ENCODE measurements at regions not wholly inside any gene's neighbourhood (a gene's known extent, or its start where the extent isn't known, plus 50 kb on each side); places are given as distances from the start of the nearest gene placed in this dataset.

GRCh38 chr19:28257396-28257795, 955.6 kb downstream of the UQCRFS1 start:
- Histone ChIP-seq H3K9me3 (ENCODE audit: control insufficient read depth in 1 of 2, low read length in 2 of 2) (peaks cover 9 to 13% of the 10 kb centered on the region in 2 donors), H3K4me3 (ENCODE audit: low read depth in 1 of 2, low read length in 2 of 2) (no peak overlapping the region), H3K27me3 (ENCODE audit: control insufficient read depth in 1 of 2, insufficient read depth in 2 of 2, low read length in 2 of 2) (no peaks in the 10 kb centered on the region), H3K36me3 (ENCODE audit: control insufficient read depth in 1 of 2, insufficient read depth in 2 of 2, low read length in 2 of 2) (no peaks in the 10 kb centered on the region), H3K9ac (ENCODE audit: low read depth in 1 of 2, low read length in 2 of 2) (no peak overlapping the region), H3K27ac (ENCODE audit: low read depth, low read length) (no peak overlapping the region), H3K4me1 (ENCODE audit: control insufficient read depth in 1 of 2, insufficient read depth in 2 of 2, low read length in 2 of 2) (no peaks in the 10 kb centered on the region)

GRCh38 chr19:28247243-28247642, 965.7 kb downstream of the UQCRFS1 start:
- H3K4me3 ChIP-seq (ENCODE audit: low read depth in 1 of 2, low read length in 2 of 2) = no peak overlapping the region
- no peak overlapping the region for H3K27ac ChIP-seq (ENCODE audit: low read depth, low read length)
- no peaks in the 10 kb centered on the region for H3K27me3 ChIP-seq (ENCODE audit: control insufficient read depth in 1 of 2, insufficient read depth in 2 of 2, low read length in 2 of 2)
- peaks cover 16 to 19% of the 10 kb centered on the region in 2 donors for H3K9me3 ChIP-seq (ENCODE audit: control insufficient read depth in 1 of 2, low read length in 2 of 2)
- no peaks in the 10 kb centered on the region for H3K4me1 ChIP-seq (ENCODE audit: control insufficient read depth in 1 of 2, insufficient read depth in 2 of 2, low read length in 2 of 2)
- H3K36me3 ChIP-seq (ENCODE audit: control insufficient read depth in 1 of 2, insufficient read depth in 2 of 2, low read length in 2 of 2) = no peaks in the 10 kb centered on the region
- H3K9ac ChIP-seq (ENCODE audit: low read depth in 1 of 2, low read length in 2 of 2) = no peak overlapping the region

- no peaks in the 10 kb centered on the region for H3K36me3 ChIP-seq (ENCODE audit: control insufficient read depth in 1 of 2, insufficient read depth in 2 of 2, low read length in 2 of 2)
- peaks cover 14 to 15% of the 10 kb centered on the region in 2 donors for H3K9me3 ChIP-seq (ENCODE audit: control insufficient read depth in 1 of 2, low read length in 2 of 2)
- H3K27me3 ChIP-seq (ENCODE audit: control insufficient read depth in 1 of 2, insufficient read depth in 2 of 2, low read length in 2 of 2) = no peaks in the 10 kb centered on the region
- no peak overlapping the region for H3K27ac ChIP-seq (ENCODE audit: low read depth, low read length)
- H3K9ac ChIP-seq (ENCODE audit: low read depth in 1 of 2, low read length in 2 of 2) = no peak overlapping the region
- H3K4me1 ChIP-seq (ENCODE audit: control insufficient read depth in 1 of 2, insufficient read depth in 2 of 2, low read length in 2 of 2) = no peaks in the 10 kb centered on the region
- H3K4me3 ChIP-seq (ENCODE audit: low read depth in 1 of 2, low read length in 2 of 2) = no peak overlapping the region
Measured at GRCh38 chr19:28245937-28246336, 967.0 kb downstream of the UQCRFS1 start.

GRCh38 chr19:28244966-28245365, 968.0 kb downstream of the UQCRFS1 start:
- Histone ChIP-seq H3K36me3 (ENCODE audit: control insufficient read depth in 1 of 2, insufficient read depth in 2 of 2, low read length in 2 of 2) (no peaks in the 10 kb centered on the region), H3K9ac (ENCODE audit: low read depth in 1 of 2, low read length in 2 of 2) (no peak overlapping the region), H3K27ac (ENCODE audit: low read depth, low read length) (no peak overlapping the region), H3K9me3 (ENCODE audit: control insufficient read depth in 1 of 2, low read length in 2 of 2) (peaks cover 9 to 11% of the 10 kb centered on the region in 2 donors), H3K4me3 (ENCODE audit: low read depth in 1 of 2, low read length in 2 of 2) (no peak overlapping the region), H3K27me3 (ENCODE audit: control insufficient read depth in 1 of 2, insufficient read depth in 2 of 2, low read length in 2 of 2) (no peaks in the 10 kb centered on the region), H3K4me1 (ENCODE audit: control insufficient read depth in 1 of 2, insufficient read depth in 2 of 2, low read length in 2 of 2) (no peaks in the 10 kb centered on the region)

GRCh38 chr19:28242317-28242927, 970.5 kb downstream of the UQCRFS1 start:
- no peak overlapping the region for H3K4me3 ChIP-seq (ENCODE audit: low read depth in 1 of 2, low read length in 2 of 2)
- H3K36me3 ChIP-seq (ENCODE audit: control insufficient read depth in 1 of 2, insufficient read depth in 2 of 2, low read length in 2 of 2) = no peaks in the 10 kb centered on the region
- H3K9ac ChIP-seq (ENCODE audit: low read depth in 1 of 2, low read length in 2 of 2) = no peak overlapping the region

GRCh38 chr19:28239270-28239669, 973.7 kb downstream of the UQCRFS1 start:
- no peak overlapping the region for H3K27ac ChIP-seq (ENCODE audit: low read depth, low read length)
- H3K9ac ChIP-seq (ENCODE audit: low read depth in 1 of 2, low read length in 2 of 2) = no peak overlapping the region
- H3K4me1 ChIP-seq (ENCODE audit: control insufficient read depth in 1 of 2, insufficient read depth in 2 of 2, low read length in 2 of 2) = no peaks in the 10 kb centered on the region
- peaks cover 9 to 15% of the 10 kb centered on the region in 2 donors for H3K9me3 ChIP-seq (ENCODE audit: control insufficient read depth in 1 of 2, low read length in 2 of 2)
- no peaks in the 10 kb centered on the region for H3K36me3 ChIP-seq (ENCODE audit: control insufficient read depth in 1 of 2, insufficient read depth in 2 of 2, low read length in 2 of 2)
- H3K4me3 ChIP-seq (ENCODE audit: low read depth in 1 of 2, low read length in 2 of 2) = no peak overlapping the region
- no peaks in the 10 kb centered on the region for H3K27me3 ChIP-seq (ENCODE audit: control insufficient read depth in 1 of 2, insufficient read depth in 2 of 2, low read length in 2 of 2)

More at GRCh38 chr19:28242317-28242927, 970.5 kb downstream of the UQCRFS1 start:
- Histone ChIP-seq H3K4me1 (ENCODE audit: control insufficient read depth in 1 of 2, insufficient read depth in 2 of 2, low read length in 2 of 2) (no peaks in the 10 kb centered on the region), H3K9me3 (ENCODE audit: control insufficient read depth in 1 of 2, low read length in 2 of 2) (peaks cover 8 to 12% of the 10 kb centered on the region in 2 donors), H3K27me3 (ENCODE audit: control insufficient read depth in 1 of 2, insufficient read depth in 2 of 2, low read length in 2 of 2) (no peaks in the 10 kb centered on the region), H3K27ac (ENCODE audit: low read depth, low read length) (no peak overlapping the region)

GRCh38 chr19:28238270-28238820, 974.6 kb downstream of the UQCRFS1 start:
- Histone ChIP-seq H3K9me3 (ENCODE audit: control insufficient read depth in 1 of 2, low read length in 2 of 2) (peaks cover 7 to 9% of the 10 kb centered on the region in 2 donors), H3K4me3 (ENCODE audit: low read depth in 1 of 2, low read length in 2 of 2) (no peak overlapping the region), H3K36me3 (ENCODE audit: control insufficient read depth in 1 of 2, insufficient read depth in 2 of 2, low read length in 2 of 2) (no peaks in the 10 kb centered on the region), H3K27me3 (ENCODE audit: control insufficient read depth in 1 of 2, insufficient read depth in 2 of 2, low read length in 2 of 2) (no peaks in the 10 kb centered on the region), H3K9ac (ENCODE audit: low read depth in 1 of 2, low read length in 2 of 2) (no peak overlapping the region), H3K4me1 (ENCODE audit: control insufficient read depth in 1 of 2, insufficient read depth in 2 of 2, low read length in 2 of 2) (no peaks in the 10 kb centered on the region), H3K27ac (ENCODE audit: low read depth, low read length) (no peak overlapping the region)

GRCh38 chr19:28235606-28236125, 977.3 kb downstream of the UQCRFS1 start:
- Histone ChIP-seq H3K36me3 (ENCODE audit: control insufficient read depth in 1 of 2, insufficient read depth in 2 of 2, low read length in 2 of 2) (no peaks in the 10 kb centered on the region), H3K27ac (ENCODE audit: low read depth, low read length) (no peak overlapping the region), H3K9me3 (ENCODE audit: control insufficient read depth in 1 of 2, low read length in 2 of 2) (peaks cover 9 to 11% of the 10 kb centered on the region in 2 donors), H3K4me1 (ENCODE audit: control insufficient read depth in 1 of 2, insufficient read depth in 2 of 2, low read length in 2 of 2) (no peaks in the 10 kb centered on the region), H3K9ac (ENCODE audit: low read depth in 1 of 2, low read length in 2 of 2) (no peak overlapping the region), H3K27me3 (ENCODE audit: control insufficient read depth in 1 of 2, insufficient read depth in 2 of 2, low read length in 2 of 2) (no peaks in the 10 kb centered on the region), H3K4me3 (ENCODE audit: low read depth in 1 of 2, low read length in 2 of 2) (no peak overlapping the region)

- H3K9ac ChIP-seq (ENCODE audit: low read depth in 1 of 2, low read length in 2 of 2) = no peak overlapping the region
- no peak overlapping the region for H3K27ac ChIP-seq (ENCODE audit: low read depth, low read length)
- no peaks in the 10 kb centered on the region for H3K4me1 ChIP-seq (ENCODE audit: control insufficient read depth in 1 of 2, insufficient read depth in 2 of 2, low read length in 2 of 2)
- H3K9me3 ChIP-seq (ENCODE audit: control insufficient read depth in 1 of 2, low read length in 2 of 2) = peaks cover 9 to 14% of the 10 kb centered on the region in 2 donors
- no peak overlapping the region for H3K4me3 ChIP-seq (ENCODE audit: low read depth in 1 of 2, low read length in 2 of 2)
- H3K36me3 ChIP-seq (ENCODE audit: control insufficient read depth in 1 of 2, insufficient read depth in 2 of 2, low read length in 2 of 2) = no peaks in the 10 kb centered on the region
- no peaks in the 10 kb centered on the region for H3K27me3 ChIP-seq (ENCODE audit: control insufficient read depth in 1 of 2, insufficient read depth in 2 of 2, low read length in 2 of 2)
Measured at GRCh38 chr19:28234637-28235036, 978.3 kb downstream of the UQCRFS1 start.

GRCh38 chr19:28228854-28229253, 984.1 kb downstream of the UQCRFS1 start:
- no peak overlapping the region for H3K4me3 ChIP-seq (ENCODE audit: low read depth in 1 of 2, low read length in 2 of 2)
- H3K36me3 ChIP-seq (ENCODE audit: control insufficient read depth in 1 of 2, insufficient read depth in 2 of 2, low read length in 2 of 2) = no peaks in the 10 kb centered on the region
- H3K27ac ChIP-seq (ENCODE audit: low read depth, low read length) = no peak overlapping the region
- H3K4me1 ChIP-seq (ENCODE audit: control insufficient read depth in 1 of 2, insufficient read depth in 2 of 2, low read length in 2 of 2) = no peaks in the 10 kb centered on the region
- H3K9me3 ChIP-seq (ENCODE audit: control insufficient read depth in 1 of 2, low read length in 2 of 2) = peaks cover 11 to 14% of the 10 kb centered on the region in 2 donors
- no peaks in the 10 kb centered on the region for H3K27me3 ChIP-seq (ENCODE audit: control insufficient read depth in 1 of 2, insufficient read depth in 2 of 2, low read length in 2 of 2)
- no peak overlapping the region for H3K9ac ChIP-seq (ENCODE audit: low read depth in 1 of 2, low read length in 2 of 2)
